Esophagus muscularis mucosa (tissue), 4 donors: ENCODE measurements at regions not wholly inside any gene's neighbourhood (a gene's known extent, or its start where the extent isn't known, plus 50 kb on each side); places are given as distances from the start of the nearest gene placed in this dataset.

Experiments
- CTCF ChIP-seq, 3 experiments: fragments of 200-600 bp in 2 of 3; fragments of 450-650 bp in 1 of 3; sonication (generic) in 2 of 3; IDR thresholded peaks; one replicate each; pipeline ENCODE4 v1.5.1; 2017 to 2019; ENCODE audit warnings: antibody characterized with exemption in 3 of 3, mild to moderate bottlenecking in 2 of 3, moderate library complexity in 1 of 3
- EP300 ChIP-seq: sonication (generic); formaldehyde crosslinking; IDR thresholded peaks from one replicate; pipeline ENCODE4 v1.6.1; 2017; ENCODE audit warnings: antibody characterized with exemption
- POLR2A ChIP-seq: fragments of 450-650 bp; IDR thresholded peaks from one replicate; pipeline ENCODE4 v1.6.1; 2017; ENCODE audit warnings: antibody characterized with exemption, moderate library complexity, mild to moderate bottlenecking, low read depth
- POLR2AphosphoS5 ChIP-seq, 2 donors: sonication (generic); formaldehyde crosslinking; IDR thresholded peaks; one replicate each; pipeline ENCODE4 v1.6.1; 2017; ENCODE audit warnings: antibody characterized with exemption in 2 of 2

GRCh38 chr6:12507636-12508035 lies 208.9 kb upstream of the PHACTR1 start:
- TF ChIP-seq CTCF (IDR thresholded peaks at IDR 0.05) (no peak), POLR2A (no peak), EP300 (no peak), POLR2AphosphoS5 (IDR thresholded peaks at IDR 0.05) (no peak)
